ENCODE measurements at regions not wholly inside any gene's neighbourhood (a gene's known extent, or its start where the extent isn't known, plus 50 kb on each side); places are given as distances from the start of the nearest gene placed in this dataset.
"Not testable (repeated sequence)": the region's sequence is repeated elsewhere in the genome, so short reads cannot be mapped to it uniquely, and the experiment has no call there.

DNA sequence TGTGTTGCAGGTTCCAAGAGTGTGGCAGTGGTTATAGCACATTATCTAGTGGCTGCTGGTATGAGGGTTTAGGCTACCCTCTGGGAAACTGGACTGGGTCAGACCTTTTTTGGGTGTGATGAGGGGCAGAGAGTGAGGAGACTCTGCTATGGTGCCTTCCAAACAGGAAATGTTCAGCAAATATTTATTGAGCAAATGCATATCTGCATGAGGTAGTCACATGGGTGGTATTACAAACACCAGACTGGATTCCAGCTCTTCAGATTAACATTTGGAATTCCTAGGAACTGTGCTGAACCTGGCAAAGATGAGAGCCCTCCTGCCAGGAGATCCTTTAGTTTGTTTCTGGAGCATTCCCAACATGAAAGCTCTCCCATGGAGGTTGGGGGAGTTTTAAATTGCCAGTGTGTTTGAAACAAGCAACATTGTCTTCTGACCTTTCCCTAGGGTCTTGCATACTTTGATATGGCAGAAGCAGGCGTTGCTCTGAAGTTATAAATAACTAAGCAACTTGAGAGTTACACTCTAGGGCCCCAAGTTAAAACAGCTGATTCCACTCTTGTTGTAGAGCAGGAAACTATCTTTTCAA, 341.2 kb upstream of the C2CD4B start:
- no peak for TF ChIP-seq CTCF (IDR thresholded peaks at IDR 0.05; ENCODE audit: extremely low read depth, missing control alignments)
- no peak for DNase-seq (ENCODE audit: low spot score)

DNA sequence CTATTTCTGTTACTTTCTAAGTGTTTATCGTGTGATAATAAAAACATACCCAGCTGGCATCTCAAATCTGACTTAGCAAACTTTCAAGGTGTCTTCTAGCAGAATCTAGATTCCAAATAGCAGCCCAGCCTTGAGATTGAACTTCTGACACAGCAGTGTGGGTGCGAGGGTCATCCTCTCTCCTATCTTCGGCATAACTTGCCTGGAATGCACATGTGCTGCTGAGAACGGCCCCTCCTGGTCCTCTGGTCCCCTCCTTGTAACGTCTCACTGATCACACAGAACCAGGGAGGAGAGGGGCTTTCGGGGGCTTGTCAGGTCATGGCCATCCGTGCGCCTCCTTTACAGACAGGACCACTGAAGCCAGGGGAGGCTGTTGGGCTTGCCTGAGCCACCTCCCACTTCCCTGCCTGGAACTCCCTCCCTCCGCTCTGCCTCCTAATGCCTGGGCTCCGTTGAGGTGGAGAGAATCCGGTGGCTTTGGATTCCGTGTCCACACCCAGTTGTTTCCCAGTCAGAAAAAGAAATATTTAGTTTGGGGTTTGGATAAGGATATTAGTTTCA, 344.4 kb upstream of the C2CD4B start:
- DNase-seq (ENCODE audit: low spot score) = no peak
- TF ChIP-seq CTCF (IDR thresholded peaks at IDR 0.05; ENCODE audit: extremely low read depth, missing control alignments) = no peak

GRCh38 chr15:62510791-62511190, 345.7 kb upstream of the C2CD4B start:
- no peak for TF ChIP-seq CTCF (IDR thresholded peaks at IDR 0.05; ENCODE audit: extremely low read depth, missing control alignments)

DNA sequence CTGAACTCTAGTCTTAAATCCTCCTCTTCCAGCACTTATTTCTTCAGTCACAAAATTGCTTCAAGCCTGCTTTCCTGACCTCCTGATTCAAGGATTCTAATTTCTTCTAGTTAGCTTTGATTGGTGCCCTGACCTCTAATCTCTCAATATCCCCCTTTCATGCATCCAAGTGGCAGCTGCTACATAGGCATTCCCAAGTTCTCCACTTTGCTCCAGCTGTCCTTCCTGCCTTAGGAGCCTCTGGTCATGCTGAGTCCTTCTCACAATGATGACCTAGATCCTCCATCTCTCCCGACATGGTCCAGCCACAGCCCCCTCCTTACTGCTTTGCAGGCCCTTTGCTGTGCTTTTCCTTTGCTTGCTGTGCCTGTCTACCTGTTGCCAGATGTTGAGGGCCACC, 347.8 kb upstream of the C2CD4B start:
- no peak for DNase-seq (ENCODE audit: low spot score)
- no peak for TF ChIP-seq CTCF (IDR thresholded peaks at IDR 0.05; ENCODE audit: extremely low read depth, missing control alignments)

More at GRCh38 chr15:62510791-62511190, 345.7 kb upstream of the C2CD4B start:
- no peak for DNase-seq (ENCODE audit: low spot score)

GRCh38 chr15:62513893-62514292, 348.8 kb upstream of the C2CD4B start:
- TF ChIP-seq CTCF (IDR thresholded peaks at IDR 0.05; ENCODE audit: extremely low read depth, missing control alignments) = no peak
- no peak for DNase-seq (ENCODE audit: low spot score)

- no peak for DNase-seq (ENCODE audit: low spot score)
- TF ChIP-seq CTCF (IDR thresholded peaks at IDR 0.05; ENCODE audit: extremely low read depth, missing control alignments) = no peak
These were observed 350.8 kb upstream of the C2CD4B start for GRCh38 chr15:62515696-62516395.

- no peak for DNase-seq (ENCODE audit: low spot score)
- no peak for TF ChIP-seq CTCF (IDR thresholded peaks at IDR 0.05; ENCODE audit: extremely low read depth, missing control alignments)
These were observed 352.5 kb upstream of the C2CD4B start for GRCh38 chr15:62517541-62517940.

DNA sequence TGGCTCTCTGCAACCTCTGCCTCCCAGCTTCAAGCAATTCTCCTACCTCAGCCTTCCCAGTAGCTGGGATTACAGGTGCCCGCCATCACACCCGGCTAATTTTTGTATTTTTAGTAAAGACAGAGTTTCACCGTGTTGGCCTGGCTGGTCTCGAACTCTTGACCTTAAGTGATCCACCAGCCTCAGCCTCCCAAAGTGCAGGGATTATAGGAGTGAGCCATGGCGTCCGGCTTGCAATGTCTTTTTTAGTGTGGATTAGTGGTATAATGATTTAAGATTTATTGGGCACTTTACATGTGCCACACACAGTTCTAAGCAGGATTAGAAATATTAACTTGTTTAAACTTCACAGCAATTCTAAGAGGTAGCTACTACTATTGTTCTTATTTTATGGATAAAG, 353.6 kb upstream of the C2CD4B start:
- DNase-seq (ENCODE audit: low spot score) = not testable (repeated sequence)
